DOHH2 (cell line): ENCODE measurements at regions not wholly inside any gene's neighbourhood (a gene's known extent, or its start where the extent isn't known, plus 50 kb on each side); places are given as distances from the start of the nearest gene placed in this dataset.

Source experiments
- EZH2phosphoT487 ChIP-seq: fragments of 200-600 bp; sonication (generic); IDR thresholded peaks from 2 replicates; pipeline ENCODE4 v1.6.1; 2017; ENCODE audit warnings: borderline replicate concordance, mild to moderate bottlenecking, antibody characterized with exemption, low read length, moderate library complexity, mixed read lengths
- TF ChIP-seq, protein P1 (sequence below): fragments of 200-600 bp; sonication (generic); IDR thresholded peaks from one replicate; pipeline ENCODE4 v1.5.1; 2014; ENCODE audit warnings: antibody characterized with exemption, mild to moderate bottlenecking, low read depth, low read length; ENCODE audit not compliant: poor library complexity, severe bottlenecking

DNA sequence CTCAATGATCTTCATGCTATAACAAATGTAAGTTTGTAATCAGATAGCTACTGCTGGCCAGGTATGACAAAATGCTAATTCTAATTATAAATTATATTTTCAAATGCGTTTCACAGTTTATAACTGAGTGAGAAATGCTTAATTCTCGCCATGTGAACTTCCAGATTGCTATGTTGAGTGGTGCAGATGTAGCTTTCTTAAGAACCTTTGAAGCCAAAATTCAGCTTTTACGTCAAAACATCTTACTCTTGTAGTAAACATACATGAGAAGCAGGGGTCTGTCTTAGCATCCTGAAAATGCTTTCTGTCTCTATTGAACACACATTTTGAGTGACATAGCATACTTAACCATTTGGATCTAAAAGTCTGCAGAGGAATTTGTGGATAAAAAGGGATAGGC is 176.5 kb upstream of the PRICKLE1 start:
- TF ChIP-seq EZH2phosphoT487 = no peak
- TF ChIP-seq, protein P1, sequence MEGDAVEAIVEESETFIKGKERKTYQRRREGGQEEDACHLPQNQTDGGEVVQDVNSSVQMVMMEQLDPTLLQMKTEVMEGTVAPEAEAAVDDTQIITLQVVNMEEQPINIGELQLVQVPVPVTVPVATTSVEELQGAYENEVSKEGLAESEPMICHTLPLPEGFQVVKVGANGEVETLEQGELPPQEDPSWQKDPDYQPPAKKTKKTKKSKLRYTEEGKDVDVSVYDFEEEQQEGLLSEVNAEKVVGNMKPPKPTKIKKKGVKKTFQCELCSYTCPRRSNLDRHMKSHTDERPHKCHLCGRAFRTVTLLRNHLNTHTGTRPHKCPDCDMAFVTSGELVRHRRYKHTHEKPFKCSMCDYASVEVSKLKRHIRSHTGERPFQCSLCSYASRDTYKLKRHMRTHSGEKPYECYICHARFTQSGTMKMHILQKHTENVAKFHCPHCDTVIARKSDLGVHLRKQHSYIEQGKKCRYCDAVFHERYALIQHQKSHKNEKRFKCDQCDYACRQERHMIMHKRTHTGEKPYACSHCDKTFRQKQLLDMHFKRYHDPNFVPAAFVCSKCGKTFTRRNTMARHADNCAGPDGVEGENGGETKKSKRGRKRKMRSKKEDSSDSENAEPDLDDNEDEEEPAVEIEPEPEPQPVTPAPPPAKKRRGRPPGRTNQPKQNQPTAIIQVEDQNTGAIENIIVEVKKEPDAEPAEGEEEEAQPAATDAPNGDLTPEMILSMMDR = no peak
